Loucy (cell line): ENCODE measurements at regions not wholly inside any gene's neighbourhood (a gene's known extent, or its start where the extent isn't known, plus 50 kb on each side); places are given as distances from the start of the nearest gene placed in this dataset.
"Not testable (repeated sequence)": the region's sequence is repeated elsewhere in the genome, so short reads cannot be mapped to it uniquely, and the experiment has no call there.

Experiments used
- H2AFZ ChIP-seq: fragments of 200-600 bp; sonication (generic); 2 replicates; pipeline ENCODE4 v1.6.0; 2016; ENCODE audit warnings: antibody characterized with exemption, mild to moderate bottlenecking, low read length, moderate library complexity
- H3F3A ChIP-seq: fragments of 200-600 bp; 2 replicates; pipeline ENCODE4 v1.6.0; 2016; ENCODE audit warnings: antibody characterized with exemption, low read depth, mild to moderate bottlenecking
- H3K27me3 ChIP-seq: fragments of 200-600 bp; sonication (generic); 2 replicates; pipeline ENCODE4 v1.6.1; 2014; ENCODE audit warnings: low read length, mild to moderate bottlenecking; ENCODE audit not compliant: insufficient read depth, poor library complexity, severe bottlenecking
- H3K36me3 ChIP-seq: fragments of 200-600 bp; sonication (generic); 2 replicates; pipeline ENCODE4 v1.6.1; 2016; ENCODE audit warnings: low read length; ENCODE audit not compliant: insufficient read depth
- H3K4me1 ChIP-seq: fragments of 200-600 bp; sonication (generic); 2 replicates; pipeline ENCODE4 v1.5.1; 2014; ENCODE audit warnings: low read length, mild to moderate bottlenecking; ENCODE audit not compliant: insufficient read depth, poor library complexity, severe bottlenecking
- H3K4me2 ChIP-seq: fragments of 200-600 bp; sonication (generic); 2 replicates; pipeline ENCODE4 v1.6.0; 2014; ENCODE audit warnings: antibody characterized with exemption, low read length, low read depth, mild to moderate bottlenecking; ENCODE audit not compliant: poor library complexity, severe bottlenecking
- H3K4me3 ChIP-seq: fragments of 200-600 bp; sonication (generic); 2 replicates; pipeline ENCODE4 v1.5.1; 2014; ENCODE audit warnings: low read length, mild to moderate bottlenecking, mixed read lengths; ENCODE audit not compliant: poor library complexity, severe bottlenecking
- H3K79me2 ChIP-seq: fragments of 200-600 bp; sonication (generic); 2 replicates; pipeline ENCODE4 v1.6.1; 2014; ENCODE audit warnings: low read length; ENCODE audit not compliant: insufficient read depth
- H3K9ac ChIP-seq: fragments of 200-600 bp; sonication (generic); 2 replicates; pipeline ENCODE4 v1.6.0; 2014; ENCODE audit warnings: mild to moderate bottlenecking, low read depth, low read length, moderate library complexity; ENCODE audit not compliant: poor library complexity, severe bottlenecking
- H3K9me2 ChIP-seq: fragments of 200-600 bp; sonication (generic); replicated peaks from 2 replicates; pipeline ENCODE4 v1.6.1; 2016; ENCODE audit warnings: low read depth, low read length, mixed read lengths
- H3K9me3 ChIP-seq: fragments of 200-600 bp; sonication (generic); 2 replicates; pipeline ENCODE4 v1.6.1; 2014; ENCODE audit warnings: mild to moderate bottlenecking, antibody characterized with exemption, low read length, low read depth; ENCODE audit not compliant: insufficient read depth
- H4K20me1 ChIP-seq: fragments of 200-600 bp; sonication (generic); 2 replicates; pipeline ENCODE4 v1.6.0; 2014; ENCODE audit warnings: antibody characterized with exemption, low read length, mild to moderate bottlenecking; ENCODE audit not compliant: insufficient read depth, poor library complexity, severe bottlenecking
- EZH2phosphoT487 ChIP-seq: fragments of 200-600 bp; IDR thresholded peaks from 2 replicates; pipeline ENCODE4 v1.6.1; 2018; ENCODE audit warnings: antibody characterized with exemption, mild to moderate bottlenecking, moderate library complexity, borderline replicate concordance
- TF ChIP-seq, protein P1 (sequence below): fragments of 200-600 bp; sonication (generic); conservative IDR thresholded peaks from 2 replicates; pipeline ENCODE4 v1.5.1; 2014; ENCODE audit warnings: mild to moderate bottlenecking, antibody characterized with exemption, low read length

GRCh38 chr3:98702166-98702565 is 61.0 kb upstream of the ST3GAL6 start:
- no peak overlapping the region for H2AFZ ChIP-seq
- no peaks in the 10 kb centered on the region for H3K36me3 ChIP-seq
- no peaks in the 10 kb centered on the region for H3K9me2 ChIP-seq
- no peak overlapping the region for H3K4me3 ChIP-seq
- TF ChIP-seq, protein P1, sequence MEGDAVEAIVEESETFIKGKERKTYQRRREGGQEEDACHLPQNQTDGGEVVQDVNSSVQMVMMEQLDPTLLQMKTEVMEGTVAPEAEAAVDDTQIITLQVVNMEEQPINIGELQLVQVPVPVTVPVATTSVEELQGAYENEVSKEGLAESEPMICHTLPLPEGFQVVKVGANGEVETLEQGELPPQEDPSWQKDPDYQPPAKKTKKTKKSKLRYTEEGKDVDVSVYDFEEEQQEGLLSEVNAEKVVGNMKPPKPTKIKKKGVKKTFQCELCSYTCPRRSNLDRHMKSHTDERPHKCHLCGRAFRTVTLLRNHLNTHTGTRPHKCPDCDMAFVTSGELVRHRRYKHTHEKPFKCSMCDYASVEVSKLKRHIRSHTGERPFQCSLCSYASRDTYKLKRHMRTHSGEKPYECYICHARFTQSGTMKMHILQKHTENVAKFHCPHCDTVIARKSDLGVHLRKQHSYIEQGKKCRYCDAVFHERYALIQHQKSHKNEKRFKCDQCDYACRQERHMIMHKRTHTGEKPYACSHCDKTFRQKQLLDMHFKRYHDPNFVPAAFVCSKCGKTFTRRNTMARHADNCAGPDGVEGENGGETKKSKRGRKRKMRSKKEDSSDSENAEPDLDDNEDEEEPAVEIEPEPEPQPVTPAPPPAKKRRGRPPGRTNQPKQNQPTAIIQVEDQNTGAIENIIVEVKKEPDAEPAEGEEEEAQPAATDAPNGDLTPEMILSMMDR = no peak
- no peak for TF ChIP-seq EZH2phosphoT487
- H3K4me1 ChIP-seq = no peaks in the 10 kb centered on the region
- H3K9ac ChIP-seq = no peak overlapping the region
- H4K20me1 ChIP-seq = no peaks in the 10 kb centered on the region
- no peaks in the 10 kb centered on the region for H3K27me3 ChIP-seq
- no peak overlapping the region for H3K4me2 ChIP-seq
- H3F3A ChIP-seq = no peaks in the 10 kb centered on the region
- no peaks in the 10 kb centered on the region for H3K79me2 ChIP-seq
- H3K9me3 ChIP-seq = no peaks in the 10 kb centered on the region

DNA sequence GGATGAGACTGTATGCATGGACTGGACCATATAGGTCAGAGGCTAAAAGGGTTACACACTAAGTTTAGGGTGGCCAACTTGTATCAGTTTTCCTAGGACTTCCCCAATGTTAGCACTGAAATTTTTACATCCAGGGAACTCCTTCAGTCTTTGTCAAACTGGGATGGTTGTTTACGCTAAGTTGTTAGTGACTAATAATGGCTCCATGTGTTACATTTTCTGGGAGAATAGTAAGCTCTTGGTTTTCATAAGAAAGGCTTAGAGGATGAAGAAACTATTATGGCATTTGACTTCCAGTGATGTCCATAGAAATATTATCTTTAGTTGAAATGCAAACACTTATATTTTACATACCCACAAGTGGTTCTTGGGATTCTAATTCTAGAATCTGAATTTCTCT is 57.9 kb upstream of the ST3GAL6 start:
- Histone ChIP-seq H3K4me3 (no peak overlapping the region), H3K27me3 (no peaks in the 10 kb centered on the region), H3K9me2 (no peaks in the 10 kb centered on the region), H3K9ac (no peak overlapping the region), H3K4me2 (no peak overlapping the region), H2AFZ (no peak overlapping the region), H3K79me2 (no peaks in the 10 kb centered on the region), H3K9me3 (no peaks in the 10 kb centered on the region), H3K36me3 (no peaks in the 10 kb centered on the region), H3K4me1 (no peaks in the 10 kb centered on the region), H3F3A (no peaks in the 10 kb centered on the region), H4K20me1 (no peaks in the 10 kb centered on the region)
- TF ChIP-seq EZH2phosphoT487 = no peak
- TF ChIP-seq, protein P1 = no peak

DNA sequence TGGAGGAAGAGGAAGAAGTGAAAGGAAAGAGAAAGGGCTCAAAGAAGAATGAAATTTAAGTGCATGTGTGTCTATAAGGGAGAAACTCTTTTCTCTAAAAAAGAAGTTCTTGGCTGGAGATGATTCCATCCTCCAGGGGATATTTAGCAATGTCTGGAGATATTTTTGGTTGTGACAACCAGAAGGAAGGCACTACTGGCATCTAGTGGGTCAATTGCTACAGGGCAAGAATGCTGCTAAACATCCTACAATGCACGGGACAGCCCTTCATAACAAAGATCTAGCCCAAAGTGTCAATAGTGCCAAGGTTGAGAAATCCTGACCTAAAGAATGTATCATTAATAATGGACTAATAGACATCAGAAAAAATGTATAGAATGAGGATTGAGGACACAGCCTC is 57.4 kb upstream of the ST3GAL6 start:
- H2AFZ ChIP-seq = no peak overlapping the region
- no peaks in the 10 kb centered on the region for H3K9me3 ChIP-seq
- no peak overlapping the region for H3K4me3 ChIP-seq

GRCh38 chr3:98708681-98709080 is 54.5 kb upstream of the ST3GAL6 start:
- not testable (repeated sequence) for H2AFZ ChIP-seq, H3K9me2 ChIP-seq, H3K4me2 ChIP-seq, H3K9me3 ChIP-seq, H4K20me1 ChIP-seq, H3K79me2 ChIP-seq, H3K36me3 ChIP-seq, H3K4me1 ChIP-seq, H3K4me3 ChIP-seq, H3K27me3 ChIP-seq, H3K9ac ChIP-seq, H3F3A ChIP-seq

More for the DNA sequence above, 57.4 kb upstream of the ST3GAL6 start:
- H3K9me2 ChIP-seq = no peaks in the 10 kb centered on the region
- no peaks in the 10 kb centered on the region for H3F3A ChIP-seq
- H3K79me2 ChIP-seq = no peaks in the 10 kb centered on the region
- no peak overlapping the region for H3K4me2 ChIP-seq
- no peaks in the 10 kb centered on the region for H3K27me3 ChIP-seq
- TF ChIP-seq EZH2phosphoT487 = no peak
- TF ChIP-seq, protein P1 = no peak
- no peak overlapping the region for H3K9ac ChIP-seq
- H4K20me1 ChIP-seq = no peaks in the 10 kb centered on the region
- H3K36me3 ChIP-seq = no peaks in the 10 kb centered on the region
- H3K4me1 ChIP-seq = no peaks in the 10 kb centered on the region
